ACC112 (cell line): ENCODE measurements at regions not wholly inside any gene's neighbourhood (a gene's known extent, or its start where the extent isn't known, plus 50 kb on each side); places are given as distances from the start of the nearest gene placed in this dataset.
"Not testable (repeated sequence)": the region's sequence is repeated elsewhere in the genome, so short reads cannot be mapped to it uniquely, and the experiment has no call there.

ENCODE experiments used
- H2AFZ ChIP-seq: fragments of 200-600 bp; sonication (generic); one replicate; pipeline ENCODE4 v1.6.0; 2017; ENCODE audit warnings: antibody characterized with exemption, low read length; ENCODE audit not compliant: unreplicated experiment
- H3K27ac ChIP-seq: fragments of 200-600 bp; sonication (generic); 2 replicates; pipeline ENCODE4 v1.5.1; 2014; ENCODE audit warnings: low read depth, mild to moderate bottlenecking, antibody characterized with exemption, low read length, moderate library complexity
- H3K27me3 ChIP-seq: fragments of 200-600 bp; sonication (generic); 2 replicates; pipeline ENCODE4 v1.6.1; 2014; ENCODE audit warnings: mild to moderate bottlenecking, antibody characterized with exemption, low read length, moderate library complexity, mixed read lengths; ENCODE audit not compliant: insufficient read depth
- H3K36me3 ChIP-seq: fragments of 200-600 bp; sonication (generic); 2 replicates; pipeline ENCODE4 v1.6.1; 2016; ENCODE audit warnings: mild to moderate bottlenecking, antibody characterized with exemption, low read length, moderate library complexity, mixed read lengths; ENCODE audit not compliant: insufficient read depth
- H3K4me1 ChIP-seq: fragments of 200-600 bp; sonication (generic); one replicate; pipeline ENCODE4 v1.6.1; 2016; ENCODE audit warnings: low read length, mixed read lengths; ENCODE audit not compliant: insufficient read depth, unreplicated experiment, control insufficient read depth
- H3K4me3 ChIP-seq: fragments of 200-600 bp; sonication (generic); 2 replicates; pipeline ENCODE4 v1.5.1; 2014; ENCODE audit warnings: mild to moderate bottlenecking, low read depth, low read length
- H3K79me2 ChIP-seq: fragments of 200-600 bp; sonication (generic); one replicate; pipeline ENCODE4 v1.6.0; 2016; ENCODE audit warnings: low read length; ENCODE audit not compliant: control insufficient read depth, unreplicated experiment, insufficient read depth

DNA sequence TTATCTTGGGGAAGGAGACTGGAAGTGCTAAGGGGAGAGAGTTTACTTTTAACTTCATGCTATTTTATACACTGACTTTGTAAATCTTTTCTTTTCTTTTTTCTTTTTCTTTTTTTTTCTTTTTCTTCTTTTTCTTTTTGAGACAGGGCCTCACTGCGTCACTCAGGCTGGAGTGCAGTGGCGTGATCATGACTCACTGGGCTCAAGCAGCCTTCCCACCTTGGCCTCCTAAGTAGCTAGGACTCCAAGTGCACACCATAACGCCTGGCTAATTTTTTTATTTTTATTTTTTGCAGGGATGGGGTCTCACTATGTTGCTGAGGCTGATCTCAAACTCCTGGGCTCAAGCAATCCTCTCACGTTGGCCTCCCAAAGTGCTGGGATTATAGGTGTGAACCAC is 294.6 kb upstream of the PRICKLE1 start:
- Histone ChIP-seq H3K4me3 (no peak overlapping the region), H3K4me1 (no peaks in the 10 kb centered on the region), H3K27me3 (no peaks in the 10 kb centered on the region), H2AFZ (no peak overlapping the region), H3K79me2 (no peaks in the 10 kb centered on the region), H3K36me3 (no peaks in the 10 kb centered on the region), H3K27ac (no peak overlapping the region)

DNA sequence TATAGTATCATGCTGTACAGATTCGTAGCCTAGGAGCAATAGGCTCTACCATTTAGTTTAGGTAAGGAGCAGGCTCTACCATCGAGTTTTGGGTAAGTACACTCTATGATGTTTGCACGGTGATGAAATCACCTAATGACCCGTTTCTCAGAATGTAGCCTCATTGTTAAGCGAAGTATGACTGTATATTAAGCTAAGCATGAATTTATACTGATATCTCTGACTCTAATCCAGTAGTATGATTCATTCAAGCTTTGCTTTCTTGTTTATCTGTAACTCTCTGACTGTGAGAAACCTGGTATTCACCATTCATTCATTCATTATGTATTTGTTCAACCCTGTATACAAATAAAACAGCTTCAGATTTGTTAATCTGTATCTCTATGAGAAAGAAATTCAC is 283.9 kb upstream of the PRICKLE1 start:
- Histone ChIP-seq H3K27ac (no peak overlapping the region), H3K27me3 (no peaks in the 10 kb centered on the region), H3K4me3 (no peak overlapping the region), H2AFZ (no peak overlapping the region), H3K4me1 (no peaks in the 10 kb centered on the region), H3K79me2 (no peaks in the 10 kb centered on the region), H3K36me3 (no peaks in the 10 kb centered on the region)

DNA sequence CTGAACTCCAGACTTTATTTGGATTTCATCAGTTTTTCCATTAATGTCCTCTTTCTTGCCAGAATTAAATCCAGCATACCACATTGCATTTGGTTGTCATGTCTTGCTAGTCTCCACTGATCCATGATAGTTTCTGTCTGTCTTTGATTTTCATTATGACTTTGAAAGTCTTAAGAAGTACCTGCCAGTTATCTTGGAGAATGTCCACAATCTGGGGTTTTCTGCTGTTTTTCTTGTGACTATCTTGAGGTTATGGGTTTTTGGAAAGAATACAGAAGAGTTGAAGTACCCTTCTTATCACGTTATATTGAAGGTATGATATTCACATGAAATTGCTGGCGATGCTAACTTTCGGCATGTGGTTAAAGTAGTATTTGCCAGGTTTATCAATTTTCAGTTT is 282.3 kb upstream of the PRICKLE1 start:
- Histone ChIP-seq H3K27ac (no peak overlapping the region), H3K27me3 (no peaks in the 10 kb centered on the region), H3K4me1 (no peaks in the 10 kb centered on the region), H2AFZ (no peak overlapping the region), H3K36me3 (no peaks in the 10 kb centered on the region), H3K4me3 (no peak overlapping the region), H3K79me2 (no peaks in the 10 kb centered on the region)

DNA sequence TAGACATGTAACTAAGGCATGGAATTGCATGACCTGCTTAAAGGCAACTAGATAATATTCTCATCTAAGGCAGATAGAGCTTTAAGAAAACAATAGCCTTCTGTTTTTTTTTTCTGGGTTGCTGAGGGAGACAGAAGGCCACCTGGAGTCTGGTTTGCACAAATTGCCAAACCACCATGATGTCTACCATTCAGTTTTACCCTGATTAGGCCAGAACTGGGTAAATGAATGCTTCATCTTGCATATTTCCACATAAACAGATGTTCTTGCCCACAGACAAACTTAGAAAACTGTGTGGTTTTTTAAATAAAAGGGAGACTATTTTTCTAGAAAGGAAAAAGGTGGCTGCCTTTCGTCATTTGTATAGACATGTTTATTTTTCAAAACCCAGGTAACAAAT is 278.7 kb upstream of the PRICKLE1 start:
- Histone ChIP-seq H3K4me1 (no peaks in the 10 kb centered on the region), H3K36me3 (no peaks in the 10 kb centered on the region), H3K4me3 (no peak overlapping the region), H3K27ac (no peak overlapping the region), H3K79me2 (no peaks in the 10 kb centered on the region), H2AFZ (no peak overlapping the region), H3K27me3 (no peaks in the 10 kb centered on the region)

DNA sequence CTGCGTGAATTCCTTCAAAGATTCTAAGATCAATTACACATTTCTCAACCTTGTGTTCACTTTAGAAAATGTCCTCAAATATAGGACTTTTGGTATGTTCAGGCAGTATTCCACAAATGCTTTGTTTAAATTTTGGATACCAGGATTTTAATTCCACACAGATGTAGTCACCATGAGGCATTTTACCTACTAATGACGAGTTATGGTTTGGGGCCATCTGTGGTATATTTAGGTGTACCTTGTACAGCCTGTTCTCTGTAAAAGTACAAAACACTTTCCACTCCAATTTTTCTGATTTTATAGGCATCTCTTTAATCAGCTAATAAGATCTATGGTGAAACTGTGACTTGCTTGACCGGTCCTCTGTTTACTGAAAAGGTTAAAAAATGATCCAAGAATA is 275.7 kb upstream of the PRICKLE1 start:
- no peaks in the 10 kb centered on the region for H3K27me3 ChIP-seq
- no peak overlapping the region for H3K27ac ChIP-seq
- H3K79me2 ChIP-seq = no peaks in the 10 kb centered on the region
- no peak overlapping the region for H2AFZ ChIP-seq
- no peaks in the 10 kb centered on the region for H3K36me3 ChIP-seq
- H3K4me3 ChIP-seq = no peak overlapping the region
- H3K4me1 ChIP-seq = no peaks in the 10 kb centered on the region

DNA sequence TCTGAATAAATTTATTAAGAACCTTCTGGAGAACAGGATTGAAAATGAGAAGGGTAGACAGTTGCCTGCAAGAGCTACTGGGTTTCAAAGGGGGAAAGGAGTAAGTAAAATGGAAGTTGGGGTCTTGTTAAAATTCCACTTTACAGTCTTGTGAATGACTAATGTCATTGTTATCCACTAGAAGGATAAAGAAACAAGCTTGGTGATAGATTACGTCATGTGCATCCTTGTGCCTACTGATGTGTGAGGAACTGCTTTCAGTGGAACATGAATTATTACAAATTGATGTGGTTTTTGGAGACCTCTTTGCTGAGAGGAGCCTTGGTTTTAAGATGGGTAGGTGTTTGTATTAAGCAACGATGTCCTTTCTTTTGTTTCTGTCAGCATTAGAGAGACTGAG is 272.5 kb upstream of the PRICKLE1 start:
- no peaks in the 10 kb centered on the region for H3K4me1 ChIP-seq
- H3K27ac ChIP-seq = no peak overlapping the region
- no peak overlapping the region for H2AFZ ChIP-seq
- no peak overlapping the region for H3K4me3 ChIP-seq
- no peaks in the 10 kb centered on the region for H3K27me3 ChIP-seq
- H3K36me3 ChIP-seq = no peaks in the 10 kb centered on the region
- H3K79me2 ChIP-seq = no peaks in the 10 kb centered on the region

DNA sequence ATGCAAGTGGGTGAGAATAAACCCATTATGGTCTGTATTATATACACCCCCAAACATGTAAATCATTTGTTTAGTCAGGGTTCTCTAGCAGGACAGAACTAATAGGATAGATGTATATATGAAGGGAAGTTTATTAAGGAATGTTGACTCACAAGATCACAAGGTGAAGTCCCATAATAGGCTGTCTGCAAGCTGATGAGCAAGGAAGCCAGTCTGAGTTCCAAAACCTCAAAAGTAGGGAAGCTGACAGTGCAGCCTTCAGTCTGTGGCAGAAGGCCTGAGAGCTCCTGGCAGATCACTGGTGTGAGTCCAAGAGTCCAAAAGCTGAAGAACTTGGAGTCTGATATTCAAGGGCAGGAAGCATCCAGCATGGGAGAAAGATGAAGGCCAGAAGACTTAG is 270.8 kb upstream of the PRICKLE1 start:
- H3K4me1 ChIP-seq, H3K27ac ChIP-seq, H3K27me3 ChIP-seq, H3K36me3 ChIP-seq, H3K79me2 ChIP-seq, H2AFZ ChIP-seq, H3K4me3 ChIP-seq: not testable (repeated sequence)

DNA sequence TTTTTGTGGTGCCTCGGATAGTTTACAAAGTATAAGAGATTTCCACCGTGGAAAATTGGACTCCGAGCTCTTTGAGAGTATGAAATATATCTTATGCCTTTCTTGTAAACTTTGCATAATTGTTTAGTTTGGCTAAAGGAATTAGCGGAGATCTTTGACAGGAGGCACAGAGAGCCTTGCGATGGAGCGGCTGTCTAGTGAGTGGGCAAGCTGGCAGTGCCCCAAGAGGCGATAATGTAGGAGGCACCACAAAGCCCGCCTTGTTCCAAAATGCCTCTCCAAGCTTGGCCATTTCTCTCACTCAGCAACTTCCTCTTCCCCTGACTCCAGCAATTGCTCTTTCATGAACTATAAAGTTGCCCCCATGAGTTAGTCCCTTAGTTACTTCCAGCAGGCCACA is 270.1 kb upstream of the PRICKLE1 start:
- no peak overlapping the region for H2AFZ ChIP-seq
- H3K79me2 ChIP-seq = no peaks in the 10 kb centered on the region
- H3K4me1 ChIP-seq = no peaks in the 10 kb centered on the region
- H3K36me3 ChIP-seq = no peaks in the 10 kb centered on the region
- no peaks in the 10 kb centered on the region for H3K27me3 ChIP-seq
- no peak overlapping the region for H3K4me3 ChIP-seq
- H3K27ac ChIP-seq = no peak overlapping the region

DNA sequence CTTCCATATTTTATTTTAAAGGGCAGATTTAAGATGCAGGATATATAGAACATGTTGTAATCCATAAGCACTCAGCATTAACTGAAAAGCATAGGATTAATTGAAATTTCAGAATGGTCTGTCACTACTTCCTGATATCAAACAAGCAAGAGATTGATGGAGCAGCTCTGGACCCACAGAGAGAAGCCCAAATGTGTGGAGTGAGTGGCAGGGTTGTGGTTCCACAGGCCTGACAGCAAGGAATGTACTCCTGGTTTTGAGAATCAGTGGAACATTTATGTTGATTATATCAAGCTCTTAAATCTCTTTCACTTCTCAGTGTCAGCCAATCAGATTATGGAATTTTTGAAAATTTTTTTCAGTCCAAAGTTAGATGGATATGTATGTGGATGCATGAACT is 267.6 kb upstream of the PRICKLE1 start:
- no peak overlapping the region for H3K4me3 ChIP-seq
- H3K79me2 ChIP-seq = no peaks in the 10 kb centered on the region
- H3K27me3 ChIP-seq = no peaks in the 10 kb centered on the region
- no peaks in the 10 kb centered on the region for H3K4me1 ChIP-seq
- H3K27ac ChIP-seq = no peak overlapping the region
- H2AFZ ChIP-seq = no peak overlapping the region
- no peaks in the 10 kb centered on the region for H3K36me3 ChIP-seq

DNA sequence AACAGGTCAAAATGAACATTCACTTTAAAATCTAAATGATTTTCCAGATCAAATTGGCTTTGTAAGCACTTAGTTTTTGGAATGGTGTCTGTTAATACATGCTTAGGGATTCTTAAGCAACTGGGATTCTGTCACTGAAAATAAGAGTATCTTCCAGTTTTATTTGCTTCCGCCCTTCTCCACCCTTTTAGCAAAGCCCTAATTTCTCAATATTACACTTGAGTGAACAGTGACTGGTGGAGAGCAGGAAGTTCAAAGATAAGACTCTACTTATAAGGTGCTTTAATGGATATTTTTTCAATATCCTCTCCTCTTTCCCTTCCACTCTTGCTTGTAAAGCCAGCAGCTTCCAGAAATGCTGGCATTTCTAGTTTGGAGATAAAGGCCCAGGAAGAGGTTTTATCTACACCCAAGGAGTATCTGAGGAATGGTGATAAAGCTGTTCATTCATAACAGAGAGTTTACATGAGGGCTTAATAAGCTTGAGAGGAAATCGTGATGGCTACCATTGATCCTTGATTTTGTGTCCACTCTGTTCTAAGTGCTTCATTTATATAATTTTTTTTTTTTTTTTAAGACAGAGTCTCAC is 265.9 kb upstream of the PRICKLE1 start:
- H3K79me2 ChIP-seq = no peaks in the 10 kb centered on the region

DNA sequence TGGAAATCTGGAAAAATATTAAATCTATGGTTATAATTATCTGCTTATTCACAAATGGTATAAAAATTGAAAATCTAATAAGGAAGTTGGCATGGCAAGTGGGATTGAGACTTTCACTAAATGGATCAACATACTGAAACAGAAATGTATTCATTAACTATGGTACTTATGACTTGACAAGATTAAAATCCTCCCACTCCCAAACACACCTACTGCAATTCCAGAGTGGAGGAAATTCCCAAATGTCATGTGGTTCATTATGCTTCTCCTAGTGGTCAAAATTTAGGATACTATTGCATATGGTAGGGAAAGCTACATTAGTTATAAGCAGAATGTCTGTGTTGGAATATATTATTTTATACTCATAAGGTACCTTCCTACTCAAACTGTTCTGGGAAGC is 265.3 kb upstream of the PRICKLE1 start:
- H2AFZ ChIP-seq = no peak overlapping the region
- no peak overlapping the region for H3K4me3 ChIP-seq

More for the DNA sequence above, 265.9 kb upstream of the PRICKLE1 start:
- H3K4me1 ChIP-seq = no peaks in the 10 kb centered on the region
- H3K27ac ChIP-seq = no peak overlapping the region
- H3K4me3 ChIP-seq = no peak overlapping the region
- H3K36me3 ChIP-seq = no peaks in the 10 kb centered on the region
- no peak overlapping the region for H2AFZ ChIP-seq
- H3K27me3 ChIP-seq = no peaks in the 10 kb centered on the region

More for the DNA sequence above, 265.3 kb upstream of the PRICKLE1 start:
- H3K79me2 ChIP-seq = no peaks in the 10 kb centered on the region
- no peak overlapping the region for H3K27ac ChIP-seq
- no peaks in the 10 kb centered on the region for H3K27me3 ChIP-seq
- no peaks in the 10 kb centered on the region for H3K4me1 ChIP-seq
- no peaks in the 10 kb centered on the region for H3K36me3 ChIP-seq
